Fibroblast of lung (primary cell): ENCODE measurements at regions not wholly inside any gene's neighbourhood (a gene's known extent, or its start where the extent isn't known, plus 50 kb on each side); places are given as distances from the start of the nearest gene placed in this dataset.

Experiments used
- DNase-seq, 2 donors: peaks; one replicate each; pipeline versions ENCODE4 v3.0.0 to v3.0.0-alpha.2; 2010; ENCODE audit warnings: low read depth in 2 of 2
- H2AFZ ChIP-seq: 2 replicates; pipeline ENCODE4 v1.5.1; 2012; ENCODE audit warnings: low read length, control low read depth, inconsistent platforms
- H3K27ac ChIP-seq: 2 replicates; pipeline ENCODE4 v1.5.1; 2011; ENCODE audit warnings: low read length, control low read depth; ENCODE audit not compliant: insufficient read depth
- H3K27me3 ChIP-seq: 2 replicates; pipeline ENCODE4 v1.5.1; 2011; ENCODE audit warnings: mild to moderate bottlenecking, low read length; ENCODE audit not compliant: control insufficient read depth, insufficient read depth
- H3K36me3 ChIP-seq: 2 replicates; pipeline ENCODE4 v1.5.1; 2011; ENCODE audit warnings: low read length; ENCODE audit not compliant: control insufficient read depth, insufficient read depth
- H3K4me1 ChIP-seq: 2 replicates; pipeline ENCODE4 v1.5.1; 2011; ENCODE audit warnings: low read length; ENCODE audit not compliant: control insufficient read depth, insufficient read depth; ENCODE audit errors: extremely low read depth
- H3K4me2 ChIP-seq: 2 replicates; pipeline ENCODE4 v1.5.1; 2011; ENCODE audit warnings: low read length, control low read depth; ENCODE audit not compliant: insufficient read depth; ENCODE audit errors: extremely low read depth
- H3K4me3 ChIP-seq, 4 experiments: fragments of 200-600 bp in 1 of 4; sonication (generic) in 1 of 4; replicated peaks in 1 of 4; 2 replicates each; pipeline ENCODE4 v1.5.1; 2011 to 2016; ENCODE audit warnings: low read length in 4 of 4, low read depth in 3 of 4, mild to moderate bottlenecking in 3 of 4, control low read depth in 2 of 4, inconsistent platforms in 1 of 4, mixed read lengths in 1 of 4; ENCODE audit not compliant: insufficient read depth in 1 of 4; ENCODE audit errors: control extremely low read depth in 1 of 4
- H3K79me2 ChIP-seq: 2 replicates; pipeline ENCODE4 v1.5.1; 2012; ENCODE audit warnings: mild to moderate bottlenecking, low read length, inconsistent platforms; ENCODE audit not compliant: control insufficient read depth, insufficient read depth
- H3K9ac ChIP-seq: 2 replicates; pipeline ENCODE4 v1.5.1; 2011; ENCODE audit warnings: mild to moderate bottlenecking, low read length, control low read depth; ENCODE audit not compliant: insufficient read depth
- H3K9me3 ChIP-seq: 2 replicates; pipeline ENCODE4 v1.5.1; 2012; ENCODE audit warnings: low read depth, low read length; ENCODE audit not compliant: control insufficient read depth, insufficient read depth
- H4K20me1 ChIP-seq: 2 replicates; pipeline ENCODE4 v1.5.1; 2011; ENCODE audit warnings: low read length; ENCODE audit not compliant: control insufficient read depth, insufficient read depth; ENCODE audit errors: extremely low read depth
- CTCF ChIP-seq, 2 donors: IDR thresholded peaks in 1 of 2; conservative IDR thresholded peaks in 1 of 2; 1 replicate in 1 of 2; 2 replicates in 1 of 2; pipeline ENCODE4 v1.5.1; 2011 to 2012; ENCODE audit warnings: low read length in 2 of 2, control low read depth in 1 of 2, inconsistent platforms in 1 of 2, low read depth in 1 of 2, mild to moderate bottlenecking in 1 of 2
- EZH2 ChIP-seq: IDR thresholded peaks from 2 replicates; pipeline ENCODE4 v1.5.1; 2012; ENCODE audit warnings: low read length, control low read depth, mild to moderate bottlenecking; ENCODE audit errors: missing control alignments

GRCh38 chr1:78375996-78376395 is 114.8 kb upstream of the PTGFR start:
- Histone ChIP-seq H3K27me3 (no peaks in the 10 kb centered on the region), H3K9ac (no peak overlapping the region), H3K4me1 (no peaks in the 10 kb centered on the region), H3K9me3 (no peaks in the 10 kb centered on the region), H3K27ac (no peak overlapping the region), H4K20me1 (no peaks in the 10 kb centered on the region), H3K4me2 (no peak overlapping the region), H3K79me2 (no peaks in the 10 kb centered on the region), H3K4me3 (no peak overlapping the region), H2AFZ (no peak overlapping the region), H3K36me3 (no peaks in the 10 kb centered on the region)
- DNase-seq = peak; percentile 21 to 68
- no peak for TF ChIP-seq CTCF (conservative IDR thresholded peaks at IDR 0.05 in 1 of 2, IDR thresholded peaks at IDR 0.05 in 1 of 2; ENCODE audit: low read depth in 1 of 2, low read length in 2 of 2)
- no peak for TF ChIP-seq EZH2

- DNase-seq = no peak
- H3K9ac ChIP-seq = no peak overlapping the region
- no peak overlapping the region for H2AFZ ChIP-seq
- no peak overlapping the region for H3K4me3 ChIP-seq
- H3K27ac ChIP-seq = no peak overlapping the region
- H3K4me2 ChIP-seq = no peak overlapping the region
- H3K79me2 ChIP-seq = no peaks in the 10 kb centered on the region
- TF ChIP-seq EZH2 (no peak), CTCF (conservative IDR thresholded peaks at IDR 0.05 in 1 of 2, IDR thresholded peaks at IDR 0.05 in 1 of 2; ENCODE audit: low read depth in 1 of 2, low read length in 2 of 2) (no peak)
- no peaks in the 10 kb centered on the region for H4K20me1 ChIP-seq
- H3K36me3 ChIP-seq = no peaks in the 10 kb centered on the region
- no peaks in the 10 kb centered on the region for H3K9me3 ChIP-seq
- no peaks in the 10 kb centered on the region for H3K27me3 ChIP-seq
- H3K4me1 ChIP-seq = no peaks in the 10 kb centered on the region
These were observed 113.3 kb upstream of the PTGFR start for GRCh38 chr1:78377356-78377928.

GRCh38 chr1:78383923-78384322 is 106.9 kb upstream of the PTGFR start:
- H3K27ac ChIP-seq = no peak overlapping the region
- no peaks in the 10 kb centered on the region for H3K27me3 ChIP-seq
- no peak overlapping the region for H3K4me2 ChIP-seq
- TF ChIP-seq EZH2 = no peak
- TF ChIP-seq CTCF (conservative IDR thresholded peaks at IDR 0.05 in 1 of 2, IDR thresholded peaks at IDR 0.05 in 1 of 2; ENCODE audit: low read depth in 1 of 2, low read length in 2 of 2) = no peak
- H3K79me2 ChIP-seq = no peaks in the 10 kb centered on the region
- no peaks in the 10 kb centered on the region for H3K9me3 ChIP-seq
- no peak for DNase-seq
- no peak overlapping the region for H3K9ac ChIP-seq
- no peaks in the 10 kb centered on the region for H3K4me1 ChIP-seq
- H2AFZ ChIP-seq = no peak overlapping the region
- no peak overlapping the region for H3K4me3 ChIP-seq
- no peaks in the 10 kb centered on the region for H4K20me1 ChIP-seq
- no peaks in the 10 kb centered on the region for H3K36me3 ChIP-seq
